ENCODE measurements at regions not wholly inside any gene's neighbourhood (a gene's known extent, or its start where the extent isn't known, plus 50 kb on each side); places are given as distances from the start of the nearest gene placed in this dataset.

DNA sequence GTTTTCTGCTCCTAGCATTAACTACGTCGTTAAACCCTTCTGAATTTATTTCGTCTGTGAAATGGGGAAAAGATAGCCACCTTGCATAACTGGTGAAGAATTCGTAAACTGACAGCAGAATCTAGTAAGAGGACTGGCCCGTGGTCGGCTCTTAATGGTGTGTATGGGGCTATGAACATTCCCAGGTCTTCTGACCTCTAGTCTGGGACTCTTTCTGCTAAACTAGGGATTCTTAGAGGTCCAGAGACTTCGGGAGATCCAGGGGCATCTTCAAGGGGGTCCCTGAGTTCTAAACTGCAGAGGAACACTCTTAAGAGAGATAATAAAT lies 231.1 kb upstream of the SERP2 start:
- TF ChIP-seq POLR2AphosphoS5 (IDR thresholded peaks at IDR 0.05; ENCODE audit: low read depth, low read length) (no peak), PHF21A (CRISPR knock-in tag; IDR thresholded peaks at IDR 0.05) (no peak), HDAC1 (CRISPR knock-in tag; IDR thresholded peaks at IDR 0.05) (no peak)
